RKO (cell line): ENCODE measurements at regions not wholly inside any gene's neighbourhood (a gene's known extent, or its start where the extent isn't known, plus 50 kb on each side); places are given as distances from the start of the nearest gene placed in this dataset.

Experiments
- DNase-seq: peaks from one replicate; pipeline ENCODE4 v3.0.0-alpha.2; 2016; ENCODE audit warnings: low spot score

GRCh38 chr2:104766683-104767082 lies 87.2 kb upstream of the POU3F3 start:
- DNase-seq = no peak

DNA sequence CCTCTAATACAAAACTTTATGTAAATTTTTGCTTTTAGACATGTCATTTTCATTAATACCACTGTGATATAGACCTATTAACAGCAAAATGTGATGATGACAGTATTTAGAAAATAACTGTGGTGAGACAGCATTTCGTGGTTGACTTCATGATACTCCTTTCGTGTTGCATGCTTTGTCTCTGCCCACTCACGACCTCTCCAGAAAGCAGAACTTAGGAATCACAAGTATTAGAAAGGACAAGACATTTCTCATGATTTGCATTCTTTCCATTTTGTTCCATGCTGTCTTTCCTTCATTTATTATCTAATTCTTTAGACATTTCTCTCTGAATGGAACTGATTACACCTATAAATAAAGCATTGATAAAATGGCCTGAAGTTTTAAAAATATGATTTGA lies 85.2 kb upstream of the POU3F3 start:
- DNase-seq = no peak

- DNase-seq = peak; percentile 48
Measured at GRCh38 chr2:104769096-104769495, 84.8 kb upstream of the POU3F3 start.

- DNase-seq = no peak
Measured at GRCh38 chr2:104772996-104773395, 80.9 kb upstream of the POU3F3 start.

DNA sequence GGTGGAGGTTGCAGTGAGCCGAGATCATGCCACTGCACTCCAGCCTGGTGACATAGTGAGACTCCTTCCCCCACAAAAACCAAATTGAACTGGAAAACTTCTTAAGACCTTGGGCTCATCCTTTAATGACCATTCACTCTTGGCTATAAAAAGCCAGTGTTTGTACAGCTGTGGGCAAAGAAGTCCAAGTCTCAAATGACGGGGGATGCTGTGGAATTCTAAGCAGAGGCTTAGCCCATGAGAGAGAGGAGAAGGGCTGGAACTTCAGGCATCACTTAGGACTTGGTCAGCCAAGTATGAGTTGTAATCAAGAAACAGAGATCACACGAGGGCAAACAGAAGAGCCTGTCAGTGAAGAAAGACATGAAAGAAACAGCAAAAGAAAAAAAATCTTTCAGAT lies 79.3 kb upstream of the POU3F3 start:
- no peak for DNase-seq

- DNase-seq = no peak
Measured at GRCh38 chr2:104777721-104778120, 76.2 kb upstream of the POU3F3 start.

DNA sequence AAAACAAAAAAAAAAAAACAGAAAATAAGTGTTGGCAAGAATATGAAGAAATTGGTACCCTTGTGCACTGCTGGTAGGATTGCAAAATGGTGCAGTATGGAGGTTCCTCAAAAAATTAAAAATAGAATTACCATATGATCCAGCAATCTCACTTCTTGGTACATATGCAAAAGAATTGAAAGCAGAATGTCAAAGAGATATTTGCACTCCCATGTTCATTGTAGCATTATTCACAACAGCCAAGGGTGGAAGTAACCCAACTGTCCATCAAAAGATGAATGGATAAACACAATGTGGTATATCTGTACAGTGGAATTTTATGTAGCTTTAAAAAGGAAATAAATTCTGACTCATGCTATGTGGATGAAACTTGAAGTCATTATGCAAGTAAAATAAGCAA lies 72.8 kb upstream of the POU3F3 start:
- no peak for DNase-seq

- no peak for DNase-seq
Measured at GRCh38 chr2:104784264-104784663, 69.7 kb upstream of the POU3F3 start.

DNA sequence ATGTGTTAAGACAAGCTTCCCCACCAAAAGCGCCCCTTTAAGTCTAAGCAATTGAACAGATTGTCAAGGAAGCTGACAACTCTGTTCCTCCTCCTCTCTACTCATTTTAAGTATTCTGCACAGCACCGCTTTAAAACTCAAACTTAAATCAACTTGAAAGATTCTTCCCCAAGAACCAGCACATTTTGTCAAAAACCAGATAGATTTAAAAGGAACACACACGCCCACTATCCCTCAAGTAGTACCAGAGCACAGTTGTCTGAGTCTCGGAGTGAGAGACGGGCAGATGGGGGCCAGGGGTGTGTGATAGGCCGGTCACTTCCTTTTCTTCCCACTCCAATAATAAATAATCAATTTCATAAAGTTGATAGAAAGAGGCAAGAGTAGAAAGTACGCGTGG lies 67.7 kb upstream of the POU3F3 start:
- DNase-seq = no peak

DNA sequence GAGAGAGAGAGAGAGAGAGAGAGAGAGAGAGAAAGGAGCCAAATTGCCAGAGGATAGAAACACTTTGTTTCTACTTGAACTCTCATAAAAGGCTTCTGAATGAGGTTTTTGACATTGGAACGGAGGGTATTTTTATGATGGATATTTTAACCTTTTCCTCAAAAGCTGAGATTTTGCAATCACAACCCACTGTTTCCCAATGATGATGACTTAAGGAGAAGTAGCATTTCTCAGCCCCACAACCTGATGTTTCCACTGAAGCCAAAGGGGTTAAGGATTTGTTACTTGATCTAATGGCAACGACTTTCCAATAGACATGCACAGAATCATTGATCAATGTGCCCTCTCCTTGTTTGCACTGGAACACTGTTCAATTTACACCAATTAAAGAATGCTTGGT lies 67.1 kb upstream of the POU3F3 start:
- DNase-seq = no peak

DNA sequence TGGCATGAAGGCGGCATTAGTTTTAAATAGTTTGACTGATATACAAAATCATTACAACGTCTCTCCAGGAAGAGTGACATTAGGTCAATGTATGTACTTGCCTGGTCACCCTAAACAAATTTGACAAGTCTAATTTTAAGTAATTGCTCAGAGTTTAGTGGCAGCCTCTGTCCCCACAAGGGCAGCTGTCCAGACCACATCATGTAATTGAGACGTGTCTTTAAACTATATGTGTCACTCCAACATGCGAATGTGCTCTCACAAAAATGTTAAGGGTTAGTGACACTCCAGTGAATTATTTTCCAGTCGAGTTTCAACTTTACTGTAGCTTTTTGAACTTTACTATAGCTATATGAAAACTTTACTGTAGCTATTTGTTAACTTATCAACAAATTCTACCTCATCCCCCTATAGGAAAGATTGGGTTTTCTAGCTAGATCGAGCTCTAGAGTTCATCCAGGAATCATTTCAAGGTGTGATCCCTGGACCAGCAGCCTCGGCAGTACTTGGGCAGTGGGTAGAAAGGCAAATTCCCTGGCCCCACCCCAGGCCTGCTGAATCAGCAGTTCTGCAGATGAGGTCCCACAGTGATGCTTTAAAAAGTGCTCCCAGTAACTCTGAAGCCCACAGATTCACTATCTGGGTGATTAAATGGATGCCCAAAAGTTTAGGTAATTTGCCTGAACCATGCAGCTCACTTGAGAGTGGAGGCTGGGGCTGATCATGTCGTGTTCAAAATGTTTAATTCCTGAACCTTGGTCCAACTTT lies 66.4 kb upstream of the POU3F3 start:
- DNase-seq = no peak

GRCh38 chr2:104788742-104789455 lies 65.0 kb upstream of the POU3F3 start:
- DNase-seq = no peak

DNA sequence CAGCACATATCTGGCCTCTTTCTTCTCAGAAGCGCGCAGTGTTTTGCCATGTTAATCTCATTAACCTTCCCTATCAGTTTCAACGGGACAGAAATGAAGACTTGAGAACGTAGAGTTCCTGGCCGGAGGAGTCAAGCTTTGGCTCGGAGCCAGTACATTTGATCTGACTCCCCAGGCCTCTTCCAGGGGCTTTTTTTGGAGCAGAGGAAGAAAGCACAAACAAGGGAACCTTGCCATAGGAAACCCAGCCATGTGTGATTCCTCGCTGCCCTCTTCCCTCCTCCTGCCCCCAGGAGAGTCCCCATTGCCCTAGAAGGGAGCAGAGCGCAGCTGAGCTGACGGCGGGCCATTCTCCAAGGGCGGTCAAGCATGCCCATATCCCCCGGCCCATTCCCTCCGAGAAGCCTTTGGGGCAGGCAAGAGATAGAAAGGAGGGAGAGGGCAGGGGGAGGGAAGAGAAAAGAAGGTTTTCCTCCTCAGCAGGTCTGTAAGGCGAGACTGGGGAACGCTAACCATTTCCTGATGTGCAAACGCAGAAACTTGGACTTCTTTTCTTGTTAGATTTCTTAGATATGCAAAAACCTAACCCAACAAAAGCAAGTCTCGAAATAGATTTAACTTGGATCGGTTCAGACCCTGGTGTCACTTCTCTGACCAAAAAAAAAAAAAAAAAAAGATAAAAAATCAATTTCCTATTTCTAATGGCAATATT lies 63.7 kb upstream of the POU3F3 start:
- no peak for DNase-seq

DNA sequence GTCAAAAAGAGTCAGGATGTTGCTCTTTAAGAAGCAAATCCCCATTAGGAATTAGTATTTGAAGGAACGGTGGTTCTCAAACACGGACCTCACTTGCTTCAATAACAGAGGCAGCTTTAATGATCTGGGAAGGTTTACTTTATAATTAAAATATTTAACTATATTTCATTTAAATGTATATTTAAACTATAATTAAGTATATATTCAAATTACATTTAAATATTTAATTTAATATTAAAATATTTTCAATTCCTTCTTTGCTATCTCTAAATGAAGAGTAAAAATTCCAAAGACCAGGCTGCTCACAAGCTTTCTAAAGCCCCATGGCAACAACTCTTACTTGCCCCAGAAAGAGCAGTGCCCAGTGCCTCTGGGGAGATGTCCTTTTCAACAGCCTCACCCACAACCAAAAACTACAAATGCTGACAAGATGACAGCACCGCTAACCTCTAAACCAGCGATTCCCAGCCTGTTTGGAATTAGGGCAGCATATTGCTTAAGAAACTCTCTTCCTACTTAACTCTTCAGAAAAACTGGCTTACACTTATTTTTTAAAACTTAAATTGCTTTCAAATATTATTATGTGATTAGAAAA lies 62.9 kb upstream of the POU3F3 start:
- DNase-seq = no peak

DNA sequence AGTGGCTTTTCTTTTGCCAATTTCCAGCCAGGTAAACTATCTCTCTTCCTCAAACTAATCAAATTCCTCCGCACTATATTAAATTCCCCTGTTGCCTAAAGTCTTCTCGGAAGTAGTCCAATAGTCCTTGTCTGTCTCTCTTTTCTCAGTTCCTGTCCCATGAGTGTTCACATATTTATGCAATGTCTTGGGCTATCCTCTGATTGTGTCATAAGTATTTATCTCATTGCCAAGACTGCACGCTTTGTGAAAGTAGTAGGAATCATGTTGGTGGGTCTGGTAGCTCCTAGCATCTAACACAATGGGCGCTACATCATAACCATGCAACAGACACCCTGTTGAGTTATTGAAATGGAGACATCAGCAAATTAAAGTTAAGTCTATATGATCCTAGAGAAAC lies 59.9 kb upstream of the POU3F3 start:
- no peak for DNase-seq

GRCh38 chr2:104794441-104794840 lies 59.5 kb upstream of the POU3F3 start:
- no peak for DNase-seq
